Keratinocyte (primary cell): ENCODE measurements at regions not wholly inside any gene's neighbourhood (a gene's known extent, or its start where the extent isn't known, plus 50 kb on each side); places are given as distances from the start of the nearest gene placed in this dataset.

ENCODE experiments used
- DNase-seq: peaks from one replicate; pipeline ENCODE4 v3.0.0-alpha.2; 2011; ENCODE audit warnings: low read depth, missing footprints, low spot score
- FAIRE-seq: peaks from 2 replicates; lab custom pipeline; 2011; peaks lifted over from hg19 to GRCh38; lab: Jason Lieb, UNC
- H2AFZ ChIP-seq: 2 replicates; pipeline ENCODE4 v1.6.0; 2012; ENCODE audit warnings: low read length, control low read depth, inconsistent platforms; ENCODE audit not compliant: control insufficient read depth
- H3K27ac ChIP-seq: 2 replicates; pipeline ENCODE4 v1.5.1; 2011; ENCODE audit warnings: low read length; ENCODE audit not compliant: control insufficient read depth, insufficient read depth
- H3K27me3 ChIP-seq: 3 replicates; pipeline ENCODE4 v1.6.0; 2011; ENCODE audit warnings: low read length; ENCODE audit not compliant: control insufficient read depth, insufficient read depth; ENCODE audit errors: extremely low read depth
- H3K36me3 ChIP-seq, 2 experiments: 2 replicates in 1 of 2; 3 replicates in 1 of 2; pipeline ENCODE4 v1.5.1; 2011; ENCODE audit warnings: low read length in 2 of 2, mild to moderate bottlenecking in 1 of 2; ENCODE audit not compliant: control insufficient read depth in 2 of 2, insufficient read depth in 2 of 2; ENCODE audit errors: extremely low read depth in 1 of 2
- H3K4me1 ChIP-seq: 3 replicates; pipeline ENCODE4 v1.5.1; 2011; ENCODE audit warnings: low read length; ENCODE audit not compliant: control insufficient read depth, insufficient read depth; ENCODE audit errors: extremely low read depth
- H3K4me2 ChIP-seq: 3 replicates; pipeline ENCODE4 v1.6.0; 2011; ENCODE audit warnings: low read depth, low read length; ENCODE audit not compliant: control insufficient read depth, insufficient read depth; ENCODE audit errors: extremely low read depth
- H3K4me3 ChIP-seq, 3 experiments: fragments of 200-600 bp in 1 of 3; sonication (generic) in 1 of 3; 2 replicates in 2 of 3; 3 replicates in 1 of 3; pipeline ENCODE4 v1.5.1; 2011 to 2016; ENCODE audit warnings: low read length in 3 of 3, mild to moderate bottlenecking in 3 of 3, control low read depth in 2 of 3, inconsistent platforms in 1 of 3, low read depth in 1 of 3, mixed read lengths in 1 of 3, mixed run types in 1 of 3, moderate library complexity in 1 of 3; ENCODE audit not compliant: control insufficient read depth in 2 of 3, insufficient read depth in 2 of 3; ENCODE audit errors: extremely low read depth in 1 of 3
- H3K79me2 ChIP-seq: 2 replicates; pipeline ENCODE4 v1.6.0; 2012; ENCODE audit warnings: low read length; ENCODE audit not compliant: control insufficient read depth, insufficient read depth
- H3K9ac ChIP-seq: 3 replicates; pipeline ENCODE4 v1.6.0; 2011; ENCODE audit warnings: low read length; ENCODE audit not compliant: control insufficient read depth, insufficient read depth; ENCODE audit errors: extremely low read depth
- H3K9me1 ChIP-seq: 3 replicates; pipeline ENCODE4 v1.6.0; 2011; ENCODE audit warnings: low read length; ENCODE audit not compliant: control insufficient read depth, insufficient read depth; ENCODE audit errors: extremely low read depth
- H3K9me3 ChIP-seq: 2 replicates; pipeline ENCODE4 v1.5.1; 2012; ENCODE audit warnings: low read depth, low read length; ENCODE audit not compliant: control insufficient read depth
- H4K20me1 ChIP-seq: 3 replicates; pipeline ENCODE4 v1.6.0; 2011; ENCODE audit warnings: low read length; ENCODE audit not compliant: control insufficient read depth, insufficient read depth; ENCODE audit errors: extremely low read depth
- CTCF ChIP-seq, 3 experiments: IDR thresholded peaks in 1 of 3; conservative IDR thresholded peaks in 1 of 3; optimal IDR thresholded peaks in 1 of 3; 2 replicates in 2 of 3; 3 replicates in 1 of 3; pipeline versions ENCODE3 to v1.5.1; 2011; ENCODE audit warnings: low read length in 3 of 3, mild to moderate bottlenecking in 3 of 3, moderate library complexity in 2 of 3, control low read depth in 1 of 3, inconsistent platforms in 1 of 3; ENCODE audit not compliant: insufficient read depth in 2 of 3; ENCODE audit errors: extremely low read depth in 1 of 3
- EZH2 ChIP-seq: IDR thresholded peaks from one replicate; pipeline ENCODE4 v1.6.1; 2012; ENCODE audit warnings: inconsistent platforms, mild to moderate bottlenecking, low read length, moderate library complexity
- dilution Hi-C: fragments of 300-500 bp; cut with MboI; formaldehyde crosslinking; loops from one replicate; pipeline ENCODE4 v1.7.0; 2020; ENCODE audit warnings: low sequenced_read_pairs; ENCODE audit not compliant: extremely low pct_ligation_motif_present

- FAIRE-seq (no peak), DNase-seq (no peak)
- Histone ChIP-seq H3K9me3 (no peaks in the 10 kb centered on the region), H3K36me3 (no peaks in the 10 kb centered on the region), H3K9me1 (no peaks in the 10 kb centered on the region), H2AFZ (no peak overlapping the region), H3K27me3 (no peaks in the 10 kb centered on the region), H4K20me1 (no peaks in the 10 kb centered on the region), H3K4me3 (no peak overlapping the region), H3K4me1 (no peaks in the 10 kb centered on the region), H3K4me2 (no peak overlapping the region), H3K79me2 (no peaks in the 10 kb centered on the region), H3K9ac (no peak overlapping the region), H3K27ac (no peak overlapping the region)
- dilution Hi-C loops, result no loop called here
- TF ChIP-seq EZH2 (no peak), CTCF (optimal IDR thresholded peaks at IDR 0.05 in 1 of 3, IDR thresholded peaks at IDR 0.05 in 1 of 3, conservative IDR thresholded peaks at IDR 0.05 in 1 of 3; ENCODE audit: extremely low read depth in 1 of 3, insufficient read depth in 2 of 3, low read length in 3 of 3) (no peak)
Observed at GRCh38 chr5:4740156-4740555, 400.0 kb upstream of the ADAMTS16 start.

GRCh38 chr5:4758550-4758949 is 381.6 kb upstream of the ADAMTS16 start:
- H2AFZ ChIP-seq, result no peak overlapping the region
- no peaks in the 10 kb centered on the region for H4K20me1 ChIP-seq
- no peaks in the 10 kb centered on the region for H3K9me3 ChIP-seq
- H3K79me2 ChIP-seq, result no peaks in the 10 kb centered on the region
- no peaks in the 10 kb centered on the region for H3K9me1 ChIP-seq
- no peak overlapping the region for H3K27ac ChIP-seq
- H3K4me3 ChIP-seq, result no peak overlapping the region
- H3K9ac ChIP-seq, result no peak overlapping the region
- no peaks in the 10 kb centered on the region for H3K4me1 ChIP-seq
- H3K4me2 ChIP-seq, result no peak overlapping the region
- dilution Hi-C loops, result no loop called here
- no peak for FAIRE-seq
- DNase-seq, result no peak
- TF ChIP-seq CTCF (optimal IDR thresholded peaks at IDR 0.05 in 1 of 3, IDR thresholded peaks at IDR 0.05 in 1 of 3, conservative IDR thresholded peaks at IDR 0.05 in 1 of 3; ENCODE audit: extremely low read depth in 1 of 3, insufficient read depth in 2 of 3, low read length in 3 of 3) (no peak), EZH2 (no peak)
- H3K27me3 ChIP-seq, result no peaks in the 10 kb centered on the region
- no peaks in the 10 kb centered on the region for H3K36me3 ChIP-seq
